Astrocyte (in vitro differentiated cells and primary cell): ENCODE measurements at regions not wholly inside any gene's neighbourhood (a gene's known extent, or its start where the extent isn't known, plus 50 kb on each side); places are given as distances from the start of the nearest gene placed in this dataset.
"Not testable (repeated sequence)": the region's sequence is repeated elsewhere in the genome, so short reads cannot be mapped to it uniquely, and the experiment has no call there.

Experiments used
- EZH2 ChIP-seq: IDR thresholded peaks from 2 replicates; pipeline ENCODE4 v1.6.1; 2012; ENCODE audit warnings: mild to moderate bottlenecking, low read length, inconsistent platforms; ENCODE audit not compliant: insufficient read depth
- TF ChIP-seq, protein P1 (sequence below): IDR thresholded peaks from 2 replicates; pipeline ENCODE4 v1.5.1; 2011; ENCODE audit warnings: low read depth, mild to moderate bottlenecking, inconsistent platforms, low read length, moderate library complexity; ENCODE audit not compliant: insufficient read depth

DNA sequence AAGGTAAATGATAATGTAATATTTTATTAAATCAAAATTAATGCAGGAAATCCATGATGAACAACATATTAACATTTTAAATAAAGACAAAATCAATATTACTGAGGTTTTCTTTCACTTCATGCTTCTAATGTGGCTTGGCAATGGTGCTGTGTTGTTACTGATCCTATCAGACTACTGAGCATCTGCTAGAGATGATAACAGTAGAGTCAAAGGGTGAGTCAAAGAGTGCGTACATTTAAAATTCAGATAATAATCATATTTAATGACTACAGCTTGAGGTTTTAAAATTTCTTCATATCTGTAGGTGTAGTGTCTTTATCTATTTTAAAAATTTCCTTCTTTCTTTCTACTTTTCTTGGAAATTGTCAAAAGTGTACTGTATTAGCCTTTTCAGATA, 1628.1 kb upstream of the DEFB115 start:
- TF ChIP-seq, protein P1, sequence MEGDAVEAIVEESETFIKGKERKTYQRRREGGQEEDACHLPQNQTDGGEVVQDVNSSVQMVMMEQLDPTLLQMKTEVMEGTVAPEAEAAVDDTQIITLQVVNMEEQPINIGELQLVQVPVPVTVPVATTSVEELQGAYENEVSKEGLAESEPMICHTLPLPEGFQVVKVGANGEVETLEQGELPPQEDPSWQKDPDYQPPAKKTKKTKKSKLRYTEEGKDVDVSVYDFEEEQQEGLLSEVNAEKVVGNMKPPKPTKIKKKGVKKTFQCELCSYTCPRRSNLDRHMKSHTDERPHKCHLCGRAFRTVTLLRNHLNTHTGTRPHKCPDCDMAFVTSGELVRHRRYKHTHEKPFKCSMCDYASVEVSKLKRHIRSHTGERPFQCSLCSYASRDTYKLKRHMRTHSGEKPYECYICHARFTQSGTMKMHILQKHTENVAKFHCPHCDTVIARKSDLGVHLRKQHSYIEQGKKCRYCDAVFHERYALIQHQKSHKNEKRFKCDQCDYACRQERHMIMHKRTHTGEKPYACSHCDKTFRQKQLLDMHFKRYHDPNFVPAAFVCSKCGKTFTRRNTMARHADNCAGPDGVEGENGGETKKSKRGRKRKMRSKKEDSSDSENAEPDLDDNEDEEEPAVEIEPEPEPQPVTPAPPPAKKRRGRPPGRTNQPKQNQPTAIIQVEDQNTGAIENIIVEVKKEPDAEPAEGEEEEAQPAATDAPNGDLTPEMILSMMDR = not testable (repeated sequence)
- not testable (repeated sequence) for TF ChIP-seq EZH2
